ENCODE measurements at regions not wholly inside any gene's neighbourhood (a gene's known extent, or its start where the extent isn't known, plus 50 kb on each side); places are given as distances from the start of the nearest gene placed in this dataset.

DNA sequence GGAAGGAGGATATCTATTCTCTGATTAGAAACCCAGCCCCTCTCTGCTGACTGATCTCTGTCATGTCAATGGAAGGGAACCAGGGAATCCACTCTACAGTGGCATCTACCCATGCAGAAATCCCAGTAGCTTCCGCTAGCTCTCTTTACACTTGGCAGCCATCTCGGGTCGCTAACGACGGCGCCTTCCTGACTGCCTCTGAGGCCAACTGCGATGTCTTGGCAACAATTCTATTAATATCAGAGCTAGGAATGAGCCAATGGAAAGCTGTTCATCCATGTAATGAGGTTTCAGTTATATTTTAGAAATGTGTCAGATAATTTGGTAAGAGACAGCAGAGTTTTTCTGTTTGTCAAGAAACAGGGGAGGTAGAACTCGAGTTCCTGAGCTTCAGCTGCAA is 67.6 kb upstream of the ATP10B start:
- H3K27ac ChIP-seq = no peak overlapping the region
- TF ChIP-seq, protein P1, sequence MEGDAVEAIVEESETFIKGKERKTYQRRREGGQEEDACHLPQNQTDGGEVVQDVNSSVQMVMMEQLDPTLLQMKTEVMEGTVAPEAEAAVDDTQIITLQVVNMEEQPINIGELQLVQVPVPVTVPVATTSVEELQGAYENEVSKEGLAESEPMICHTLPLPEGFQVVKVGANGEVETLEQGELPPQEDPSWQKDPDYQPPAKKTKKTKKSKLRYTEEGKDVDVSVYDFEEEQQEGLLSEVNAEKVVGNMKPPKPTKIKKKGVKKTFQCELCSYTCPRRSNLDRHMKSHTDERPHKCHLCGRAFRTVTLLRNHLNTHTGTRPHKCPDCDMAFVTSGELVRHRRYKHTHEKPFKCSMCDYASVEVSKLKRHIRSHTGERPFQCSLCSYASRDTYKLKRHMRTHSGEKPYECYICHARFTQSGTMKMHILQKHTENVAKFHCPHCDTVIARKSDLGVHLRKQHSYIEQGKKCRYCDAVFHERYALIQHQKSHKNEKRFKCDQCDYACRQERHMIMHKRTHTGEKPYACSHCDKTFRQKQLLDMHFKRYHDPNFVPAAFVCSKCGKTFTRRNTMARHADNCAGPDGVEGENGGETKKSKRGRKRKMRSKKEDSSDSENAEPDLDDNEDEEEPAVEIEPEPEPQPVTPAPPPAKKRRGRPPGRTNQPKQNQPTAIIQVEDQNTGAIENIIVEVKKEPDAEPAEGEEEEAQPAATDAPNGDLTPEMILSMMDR (IDR thresholded peaks at IDR 0.05; ENCODE audit: low read depth, low read length) = no peak
- no peaks in the 10 kb centered on the region for H3K36me3 ChIP-seq
- DNase-seq (ENCODE audit: low read depth in 1 of 2, low spot score in 1 of 2) = no peak
- H3K27me3 ChIP-seq = no peaks in the 10 kb centered on the region
- H3K9me3 ChIP-seq (ENCODE audit: low read depth) = no peaks in the 10 kb centered on the region
- H3K4me1 ChIP-seq (ENCODE audit: low read depth) = no peaks in the 10 kb centered on the region
- no peak overlapping the region for H3K4me3 ChIP-seq

DNA sequence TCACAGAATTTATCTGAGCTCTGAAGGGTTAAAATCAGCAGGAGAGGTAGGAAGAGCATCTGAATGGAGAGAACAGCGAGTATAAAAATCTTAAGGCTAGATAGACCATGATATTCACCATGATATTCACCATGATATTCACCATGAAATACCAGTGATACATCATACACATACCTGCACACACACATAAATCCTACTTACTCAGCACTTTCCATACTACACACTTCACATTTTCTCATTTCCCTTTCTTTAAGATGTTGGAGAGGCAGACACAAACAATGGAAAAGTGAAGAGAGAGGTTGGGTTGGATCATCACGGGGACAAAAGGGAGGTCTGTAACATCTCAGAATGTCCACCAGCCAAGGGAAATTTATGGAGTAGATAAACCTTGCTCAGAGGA is 66.4 kb upstream of the ATP10B start:
- no peak for DNase-seq (ENCODE audit: low read depth in 1 of 2, low spot score in 1 of 2)
- H3K27ac ChIP-seq = no peak overlapping the region
- H3K4me3 ChIP-seq = no peak overlapping the region
- H3K4me1 ChIP-seq (ENCODE audit: low read depth) = no peaks in the 10 kb centered on the region
- no peaks in the 10 kb centered on the region for H3K9me3 ChIP-seq (ENCODE audit: low read depth)
- TF ChIP-seq, protein P1 (IDR thresholded peaks at IDR 0.05; ENCODE audit: low read depth, low read length) = no peak
- H3K27me3 ChIP-seq = no peaks in the 10 kb centered on the region
- H3K36me3 ChIP-seq = no peaks in the 10 kb centered on the region

DNA sequence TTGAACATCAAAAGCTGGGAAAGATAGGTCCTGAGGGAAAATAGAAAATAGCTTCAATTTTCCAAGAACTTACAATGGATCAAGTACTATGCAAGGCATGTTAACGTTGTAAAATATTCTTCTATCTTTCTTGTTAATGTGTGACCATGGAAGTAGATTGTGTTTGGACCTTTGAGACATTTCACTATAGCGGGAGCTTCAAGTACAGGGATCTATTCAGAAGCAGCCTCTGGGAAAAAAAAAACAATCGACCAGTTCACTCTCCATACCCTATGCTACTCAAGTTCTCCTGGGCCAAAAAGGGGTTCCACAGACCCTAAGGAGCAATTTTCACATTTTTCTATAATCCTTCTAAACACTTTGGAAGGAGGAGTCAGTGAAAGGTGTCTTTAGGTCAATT is 54.1 kb upstream of the ATP10B start:
- TF ChIP-seq, protein P1 (IDR thresholded peaks at IDR 0.05; ENCODE audit: low read depth, low read length) = no peak
- H3K27me3 ChIP-seq = no peaks in the 10 kb centered on the region
- no peaks in the 10 kb centered on the region for H3K4me1 ChIP-seq (ENCODE audit: low read depth)
- H3K9me3 ChIP-seq (ENCODE audit: low read depth) = no peaks in the 10 kb centered on the region
- no peak for DNase-seq (ENCODE audit: low read depth in 1 of 2, low spot score in 1 of 2)
- H3K27ac ChIP-seq = no peak overlapping the region
- no peak overlapping the region for H3K4me3 ChIP-seq
- H3K36me3 ChIP-seq = no peaks in the 10 kb centered on the region

DNA sequence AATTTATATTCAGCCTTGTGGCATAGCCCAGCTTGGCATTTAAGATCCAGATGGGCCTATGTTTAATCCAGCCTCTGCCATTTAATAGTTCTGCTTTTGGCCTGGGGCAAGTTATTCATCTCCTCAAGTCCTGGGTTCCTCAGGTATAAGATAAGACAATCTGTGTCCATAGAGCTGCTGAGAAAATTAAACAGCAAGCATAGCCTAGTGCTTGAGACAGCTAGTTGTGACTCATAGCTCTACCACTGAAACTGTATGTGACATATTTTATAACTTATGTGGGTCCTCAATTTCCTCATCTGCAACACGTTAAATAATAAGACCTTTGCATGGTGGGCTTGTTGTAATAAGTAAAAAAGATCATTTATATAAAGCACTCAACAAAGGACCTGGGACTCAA is 53.3 kb upstream of the ATP10B start:
- Histone ChIP-seq H3K27me3 (no peaks in the 10 kb centered on the region), H3K27ac (no peak overlapping the region), H3K9me3 (ENCODE audit: low read depth) (no peaks in the 10 kb centered on the region), H3K4me1 (ENCODE audit: low read depth) (no peaks in the 10 kb centered on the region), H3K36me3 (no peaks in the 10 kb centered on the region), H3K4me3 (no peak overlapping the region)
- DNase-seq (ENCODE audit: low read depth in 1 of 2, low spot score in 1 of 2) = no peak
- TF ChIP-seq, protein P1 (IDR thresholded peaks at IDR 0.05; ENCODE audit: low read depth, low read length) = no peak

DNA sequence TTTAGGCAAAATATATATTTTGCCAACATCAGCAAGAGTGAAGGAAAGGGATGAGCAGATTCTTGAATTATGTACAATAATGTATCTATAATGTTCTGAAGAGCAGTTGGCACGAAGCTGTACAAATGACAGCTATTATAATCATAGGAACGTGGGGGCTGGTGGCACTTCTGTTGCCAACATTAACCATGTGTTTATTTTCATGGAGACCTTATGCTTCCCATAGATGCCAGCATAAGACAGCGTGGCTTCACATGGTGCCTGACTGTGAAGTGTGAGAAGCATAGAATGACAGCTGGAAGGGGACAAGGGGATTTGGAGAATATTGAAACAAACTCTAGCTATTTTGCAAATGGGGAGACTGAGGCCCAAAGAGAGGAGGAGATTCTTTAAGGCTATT is 52.6 kb upstream of the ATP10B start:
- Histone ChIP-seq H3K4me1 (ENCODE audit: low read depth) (no peaks in the 10 kb centered on the region), H3K36me3 (no peaks in the 10 kb centered on the region), H3K27me3 (no peaks in the 10 kb centered on the region), H3K27ac (no peak overlapping the region), H3K9me3 (ENCODE audit: low read depth) (no peaks in the 10 kb centered on the region), H3K4me3 (no peak overlapping the region)
- TF ChIP-seq, protein P1 (IDR thresholded peaks at IDR 0.05; ENCODE audit: low read depth, low read length) = no peak
- DNase-seq (ENCODE audit: low read depth in 1 of 2, low spot score in 1 of 2) = no peak

DNA sequence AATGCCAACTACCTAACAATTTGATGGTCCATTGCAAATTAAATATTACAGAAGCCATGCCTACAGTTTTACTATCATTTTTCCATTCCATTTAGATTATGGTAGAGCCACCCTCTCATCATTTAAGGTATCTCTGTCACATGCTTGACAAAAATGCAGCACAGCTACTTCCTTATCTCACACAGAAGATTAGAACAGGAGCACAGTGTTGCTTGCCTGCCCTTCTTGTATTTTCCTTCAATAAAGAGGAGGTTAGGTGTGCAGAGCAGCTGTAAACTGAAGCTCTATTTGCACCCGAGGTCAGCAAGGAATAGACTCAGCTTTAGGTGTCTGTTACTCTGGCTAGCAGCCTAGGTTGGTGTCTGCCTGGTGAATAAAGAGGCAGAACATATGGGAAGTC is 51.5 kb upstream of the ATP10B start:
- H3K27ac ChIP-seq = no peak overlapping the region
- H3K36me3 ChIP-seq = no peaks in the 10 kb centered on the region
- H3K27me3 ChIP-seq = no peaks in the 10 kb centered on the region
- DNase-seq (ENCODE audit: low read depth in 1 of 2, low spot score in 1 of 2) = no peak
- H3K4me3 ChIP-seq = no peak overlapping the region
- H3K9me3 ChIP-seq (ENCODE audit: low read depth) = no peaks in the 10 kb centered on the region
- TF ChIP-seq, protein P1 (IDR thresholded peaks at IDR 0.05; ENCODE audit: low read depth, low read length) = no peak
- H3K4me1 ChIP-seq (ENCODE audit: low read depth) = no peaks in the 10 kb centered on the region
